GM21390 (cell line): ENCODE measurements at regions not wholly inside any gene's neighbourhood (a gene's known extent, or its start where the extent isn't known, plus 50 kb on each side); places are given as distances from the start of the nearest gene placed in this dataset.

ENCODE experiments used
- ATAC-seq: cut with Tn5 transposase; IDR thresholded peaks from one replicate; pipeline ENCODE4 v1.9.1; 2021; ENCODE audit not compliant: unreplicated experiment

- ATAC-seq, result no peak
These were observed 736.4 kb upstream of the MARCKS start for GRCh38 chr6:113120582-113121285.

GRCh38 chr6:113121571-113121970 is 735.6 kb upstream of the MARCKS start:
- no peak for ATAC-seq

- no peak for ATAC-seq
These were observed 735.1 kb upstream of the MARCKS start for GRCh38 chr6:113122060-113122459.

GRCh38 chr6:113125626-113126025 is 731.5 kb upstream of the MARCKS start:
- ATAC-seq, result no peak

GRCh38 chr6:113127786-113128419 is 729.2 kb upstream of the MARCKS start:
- ATAC-seq, result no peak

GRCh38 chr6:113128661-113129060 is 728.5 kb upstream of the MARCKS start:
- no peak for ATAC-seq

- no peak for ATAC-seq
These were observed 727.2 kb upstream of the MARCKS start for GRCh38 chr6:113129991-113130390.

GRCh38 chr6:113137426-113137825 is 719.7 kb upstream of the MARCKS start:
- ATAC-seq, result no peak

- no peak for ATAC-seq
These were observed 716.4 kb upstream of the MARCKS start for GRCh38 chr6:113140721-113141120.

- ATAC-seq, result no peak
These were observed 715.2 kb upstream of the MARCKS start for GRCh38 chr6:113141901-113142300.

- ATAC-seq, result no peak
These were observed 714.4 kb upstream of the MARCKS start for GRCh38 chr6:113142671-113143174.

- ATAC-seq, result no peak
These were observed 713.9 kb upstream of the MARCKS start for GRCh38 chr6:113143206-113143605.

GRCh38 chr6:113144117-113144516 is 713.0 kb upstream of the MARCKS start:
- ATAC-seq, result no peak

GRCh38 chr6:113146878-113147277 is 710.3 kb upstream of the MARCKS start:
- no peak for ATAC-seq

GRCh38 chr6:113147544-113147943 is 709.6 kb upstream of the MARCKS start:
- no peak for ATAC-seq

- ATAC-seq, result no peak
These were observed 708.6 kb upstream of the MARCKS start for GRCh38 chr6:113148566-113148965.

GRCh38 chr6:113149511-113149910 is 707.6 kb upstream of the MARCKS start:
- ATAC-seq, result no peak

- ATAC-seq, result no peak
These were observed 696.7 kb upstream of the MARCKS start for GRCh38 chr6:113160306-113161017.

GRCh38 chr6:113161018-113161315 is 696.2 kb upstream of the MARCKS start:
- no peak for ATAC-seq

GRCh38 chr6:113162739-113163138 is 694.4 kb upstream of the MARCKS start:
- ATAC-seq, result no peak

- ATAC-seq, result no peak
These were observed 689.1 kb upstream of the MARCKS start for GRCh38 chr6:113168057-113168456.

GRCh38 chr6:113169484-113169883 is 687.7 kb upstream of the MARCKS start:
- no peak for ATAC-seq
